HG03103 (cell line): ENCODE measurements at regions not wholly inside any gene's neighbourhood (a gene's known extent, or its start where the extent isn't known, plus 50 kb on each side); places are given as distances from the start of the nearest gene placed in this dataset.
"Not testable (repeated sequence)": the region's sequence is repeated elsewhere in the genome, so short reads cannot be mapped to it uniquely, and the experiment has no call there.

Experiments
- ATAC-seq: cut with Tn5 transposase; IDR thresholded peaks from one replicate; pipeline ENCODE4 v1.9.1; 2021; ENCODE audit warnings: low read depth; ENCODE audit not compliant: unreplicated experiment

DNA sequence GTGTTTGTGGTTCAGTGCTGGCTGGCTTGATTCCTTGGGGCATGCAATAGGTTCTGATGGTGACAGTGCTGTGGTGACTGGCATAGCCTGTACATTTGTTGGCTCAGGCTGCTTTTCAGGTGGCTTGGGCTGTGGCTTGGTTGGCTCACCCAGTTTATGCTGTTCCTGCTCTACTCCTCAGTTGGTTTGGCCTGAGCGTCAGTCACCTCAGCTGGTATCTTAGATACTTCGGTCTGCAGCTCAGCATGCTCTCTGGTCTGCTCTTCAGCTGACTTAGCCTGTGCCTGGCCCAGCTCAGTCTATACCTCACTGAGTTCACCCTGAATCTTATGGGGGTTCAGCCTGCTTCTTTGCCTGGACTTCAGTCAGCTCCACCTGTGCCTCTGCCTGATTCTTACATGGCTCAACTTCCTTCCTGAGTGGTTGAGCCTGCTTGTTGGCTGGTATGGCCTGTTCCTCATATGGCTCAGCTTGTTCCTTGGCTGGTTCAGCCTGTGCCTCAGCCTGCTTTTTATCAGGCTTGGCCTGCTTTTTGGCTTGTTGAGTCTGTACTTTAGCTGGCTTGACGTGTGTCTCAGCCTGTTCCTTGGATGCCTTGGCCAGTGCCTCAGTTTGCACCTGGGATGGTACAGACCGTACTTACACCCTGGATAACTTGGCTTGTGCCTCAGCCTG is 170.6 kb downstream of the MSN start:
- no peak for ATAC-seq

DNA sequence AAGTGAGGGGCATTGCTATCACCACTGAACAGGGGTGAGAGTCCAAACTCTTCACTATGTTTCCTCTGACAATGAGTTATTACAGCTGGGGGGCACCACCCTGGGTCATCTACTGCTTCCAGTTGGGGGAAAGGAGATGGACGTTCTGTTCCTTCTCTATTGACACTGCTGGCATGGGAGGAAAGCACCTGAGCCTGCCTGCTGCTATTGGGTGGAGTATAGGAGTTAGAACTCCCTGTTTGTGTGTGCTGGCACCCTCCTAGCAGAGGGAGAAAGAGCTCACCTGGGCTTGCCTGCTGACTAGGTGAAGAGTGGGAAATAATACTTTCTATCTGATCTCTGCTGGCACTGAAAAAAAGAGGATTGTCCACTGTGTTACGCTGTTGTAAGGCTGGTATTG is 163.8 kb downstream of the MSN start:
- ATAC-seq = no peak

DNA sequence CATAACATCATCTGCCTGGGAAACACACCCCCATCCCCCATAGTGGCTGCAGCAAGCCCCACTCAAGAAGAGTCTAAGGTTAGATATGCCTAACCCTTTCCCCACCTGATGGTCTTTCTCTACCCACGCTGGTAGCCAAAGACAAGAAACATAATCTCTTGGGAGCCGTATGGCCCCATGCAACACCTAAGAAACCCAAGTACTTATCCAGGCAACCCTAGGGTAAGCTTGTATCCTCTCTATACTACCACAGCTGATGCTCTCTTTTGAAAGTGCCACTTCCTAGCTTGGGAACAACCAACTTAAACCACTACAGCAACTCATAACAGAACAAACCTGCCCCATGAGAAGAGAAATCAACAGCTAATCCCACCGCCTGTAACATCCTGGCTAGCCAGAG is 161.1 kb downstream of the MSN start:
- ATAC-seq = no peak

DNA sequence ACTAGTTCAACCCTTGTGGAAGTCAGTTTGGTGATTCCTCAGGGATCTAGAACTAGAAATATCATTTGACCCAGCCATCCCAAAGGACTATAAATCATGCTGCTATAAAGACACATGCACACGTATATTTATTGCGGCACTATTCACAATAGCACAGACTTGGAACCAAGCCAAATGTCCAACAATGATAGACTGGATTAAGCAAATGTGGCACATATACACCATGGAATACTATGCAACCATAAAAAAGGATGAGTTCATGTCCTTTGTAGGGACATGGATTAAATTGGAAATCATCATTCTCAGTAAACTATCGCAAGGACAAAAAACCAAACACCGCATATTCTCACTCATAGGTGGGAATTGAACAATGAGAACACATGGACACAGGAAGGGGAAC is 157.8 kb downstream of the MSN start:
- not testable (repeated sequence) for ATAC-seq

DNA sequence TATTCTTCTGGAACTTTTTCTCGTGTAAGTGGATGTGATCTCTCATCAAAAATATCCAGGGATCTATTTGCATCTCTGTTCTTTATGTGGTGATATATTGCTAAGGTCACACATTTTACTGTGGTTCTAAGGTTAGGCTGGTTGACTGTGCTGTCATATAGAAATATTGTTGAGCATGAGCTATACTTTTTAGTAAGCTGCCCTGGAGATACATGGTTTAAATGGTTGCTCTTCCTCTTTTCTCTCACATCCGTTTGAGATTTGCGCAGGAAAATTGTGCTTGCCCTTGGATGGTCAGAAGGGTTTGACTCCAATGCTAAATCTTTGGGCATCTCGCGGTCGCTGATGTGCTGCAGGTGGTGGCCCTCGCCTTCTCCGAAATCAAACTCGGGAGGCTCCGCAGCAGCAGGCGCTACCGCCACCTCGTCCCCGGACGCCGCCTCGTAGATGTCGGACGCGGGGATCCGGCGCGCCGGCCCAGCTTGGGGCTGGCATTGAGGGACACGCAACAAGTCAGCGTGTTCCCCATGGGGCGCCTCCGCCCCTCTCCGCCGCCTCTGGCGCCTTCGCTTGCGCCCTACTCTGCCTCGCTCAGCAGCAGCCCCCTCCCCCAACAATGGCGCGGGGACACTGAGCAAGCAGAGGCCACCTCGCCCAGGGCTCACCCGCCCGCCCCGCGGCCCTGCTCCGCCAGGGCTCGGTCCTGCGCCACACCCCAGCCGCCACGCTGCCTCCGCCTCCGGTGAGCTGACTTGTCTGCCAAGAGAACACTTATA is 154.5 kb downstream of the MSN start:
- ATAC-seq = peak; percentile 55

DNA sequence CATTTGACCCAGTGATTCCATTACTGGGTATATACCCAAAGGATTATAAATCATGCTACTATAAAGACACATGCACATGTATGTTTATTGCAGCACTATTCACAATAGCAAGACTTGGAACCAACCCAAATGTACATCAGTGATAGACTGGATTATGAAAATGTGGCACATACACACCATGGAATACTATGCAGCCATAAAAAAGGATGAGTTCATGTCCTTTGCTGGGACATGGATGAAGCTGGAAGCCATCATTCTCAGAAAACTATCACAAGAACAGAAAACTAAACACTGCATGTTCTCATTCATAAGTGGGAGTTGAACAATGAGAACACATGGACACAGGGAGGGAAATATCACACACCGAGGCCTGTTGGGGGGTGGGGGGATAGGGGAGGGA is 152.5 kb downstream of the MSN start:
- not testable (repeated sequence) for ATAC-seq

DNA sequence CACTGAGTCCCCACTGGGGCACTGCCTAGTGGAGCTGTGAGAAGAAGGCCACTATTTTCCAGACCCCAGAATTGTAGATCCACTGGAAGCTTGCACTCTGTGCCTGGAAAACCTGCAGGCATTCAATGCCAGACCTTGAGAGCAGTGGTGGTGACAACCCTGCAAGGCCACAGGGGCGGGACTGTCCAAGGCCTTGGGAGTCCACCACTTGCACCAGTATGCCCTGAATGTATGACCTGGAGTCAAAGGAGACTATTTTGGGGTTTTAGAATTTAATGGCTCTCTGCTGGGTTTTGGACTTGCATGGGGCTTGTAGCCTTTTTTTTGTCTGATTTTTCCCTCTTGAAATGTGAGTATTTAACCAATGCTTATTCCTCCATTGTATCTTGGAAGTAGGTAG is 145.8 kb downstream of the MSN start:
- ATAC-seq = no peak

DNA sequence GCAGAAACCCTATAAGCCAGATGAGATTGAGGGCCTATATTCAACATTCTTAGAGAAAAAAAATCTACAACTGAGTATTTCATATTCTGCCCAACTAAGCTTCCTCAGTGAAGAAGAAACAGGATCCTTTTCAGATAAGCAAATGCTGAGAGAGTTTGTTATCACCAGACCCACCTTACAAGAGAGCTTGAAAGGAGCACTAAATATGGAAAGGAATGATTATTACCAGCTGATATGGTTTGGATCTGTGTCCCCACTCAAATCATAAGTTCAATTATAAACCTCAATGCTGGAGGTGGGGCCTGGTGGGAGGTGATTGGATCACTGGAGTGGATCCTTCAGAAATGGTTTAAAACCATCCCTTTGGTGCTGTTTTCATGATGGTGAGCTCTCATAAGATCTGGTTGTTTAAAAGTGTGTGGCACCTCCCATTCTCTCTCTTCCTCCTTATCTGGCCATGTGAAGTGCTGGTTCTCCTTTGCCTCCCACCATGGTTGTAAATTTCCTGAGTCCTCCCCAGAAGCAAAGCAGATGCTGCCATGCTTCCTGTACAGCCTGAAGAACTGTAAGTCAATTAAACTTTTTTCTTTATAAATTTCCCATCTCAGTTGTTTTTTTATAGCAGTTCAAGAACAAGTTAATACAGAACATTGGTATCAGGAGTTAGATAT is 144.2 kb downstream of the MSN start:
- ATAC-seq = no peak
